ENCODE measurements at regions not wholly inside any gene's neighbourhood (a gene's known extent, or its start where the extent isn't known, plus 50 kb on each side); places are given as distances from the start of the nearest gene placed in this dataset.

GRCh38 chr15:99440551-99441443 lies 125.0 kb upstream of the MEF2A start:
- TF ChIP-seq CTCF (IDR thresholded peaks at IDR 0.05) (no peak), EZH2 (IDR thresholded peaks at IDR 0.05) (no peak), EZH2phosphoT487 (IDR thresholded peaks at IDR 0.05) (no peak)

Data from neural progenitor cell (in vitro differentiated cells).